HG03469 (cell line): ENCODE measurements at regions not wholly inside any gene's neighbourhood (a gene's known extent, or its start where the extent isn't known, plus 50 kb on each side); places are given as distances from the start of the nearest gene placed in this dataset.
A peak's percentile ranks its signal among the peaks of the same experiment; 100 is the strongest.
"Not testable (repeated sequence)": the region's sequence is repeated elsewhere in the genome, so short reads cannot be mapped to it uniquely, and the experiment has no call there.

Experiments
- ATAC-seq: cut with Tn5 transposase; IDR thresholded peaks from one replicate; pipeline ENCODE4 v1.9.1; 2021; ENCODE audit warnings: mild to moderate bottlenecking, moderate library complexity, moderate number of reproducible peaks; ENCODE audit not compliant: unreplicated experiment

DNA sequence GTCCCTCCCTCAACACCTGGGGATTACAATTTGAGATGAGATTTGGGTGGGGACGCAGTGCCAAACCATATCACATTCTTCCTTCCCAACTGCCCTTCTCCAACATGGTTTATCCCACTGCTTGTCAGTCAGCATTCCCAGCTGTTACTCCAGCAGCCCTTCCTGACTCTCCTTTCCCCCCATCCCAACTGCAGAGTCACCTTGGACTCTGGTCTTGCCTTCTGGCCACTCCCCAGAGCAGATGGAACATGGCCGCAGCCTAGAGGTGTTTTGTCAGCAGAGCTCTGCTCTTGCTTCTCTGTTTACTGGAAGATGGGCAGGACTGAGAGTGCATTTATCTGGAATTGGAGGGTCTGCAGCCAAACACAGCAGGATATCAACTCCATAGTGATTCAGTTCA lies 51.2 kb upstream of the MEX3C start:
- ATAC-seq: no peak

- no peak for ATAC-seq
Observed at GRCh38 chr18:51250006-51250405, 52.5 kb upstream of the MEX3C start.

DNA sequence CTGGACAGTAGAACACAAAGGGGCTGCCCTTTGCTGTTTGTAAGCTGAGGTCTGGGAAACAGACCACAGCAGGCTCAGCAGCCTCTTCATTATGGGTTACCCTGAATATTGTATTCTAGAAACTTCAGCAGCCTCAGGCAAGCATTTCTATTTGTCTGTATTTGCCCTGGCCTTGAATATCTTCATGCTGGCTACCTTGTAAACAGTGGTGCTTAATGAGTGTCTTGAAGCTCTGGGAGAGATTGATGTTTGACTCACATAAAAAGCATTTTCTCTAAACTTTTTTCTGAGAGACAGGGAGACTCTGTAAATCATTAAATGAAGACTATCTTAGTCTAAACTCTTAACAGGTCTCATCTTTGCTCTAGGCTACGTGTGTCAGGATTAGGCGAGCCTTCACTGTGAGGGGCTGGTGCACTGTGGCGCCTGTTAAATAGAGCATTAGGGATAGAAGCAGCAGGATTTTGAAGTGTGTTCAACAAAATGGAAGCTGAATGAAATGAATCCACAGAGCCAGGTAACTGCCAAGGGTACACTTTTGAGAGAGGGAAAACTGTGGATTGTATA lies 53.1 kb upstream of the MEX3C start:
- no peak for ATAC-seq

DNA sequence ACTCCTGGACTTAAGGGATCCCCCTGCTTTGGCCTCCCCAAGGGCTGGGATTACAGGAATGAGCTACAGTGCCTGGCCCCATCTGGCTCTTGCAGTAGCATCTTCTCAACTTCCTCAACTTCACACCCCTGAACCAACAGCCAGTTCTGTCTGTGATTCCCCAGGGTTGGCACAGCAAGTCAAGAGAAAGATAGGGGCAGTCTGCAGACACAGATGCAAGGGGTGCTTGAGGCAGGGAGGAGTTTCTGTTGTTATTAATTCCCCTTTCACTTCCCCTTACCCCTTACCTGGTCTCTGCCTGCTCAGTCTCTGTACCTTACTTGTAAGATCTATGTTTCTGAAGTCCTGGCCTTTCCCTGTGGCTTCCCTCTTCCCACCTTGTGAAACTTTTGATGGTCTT lies 54.1 kb upstream of the MEX3C start:
- peak; percentile 99 for ATAC-seq

DNA sequence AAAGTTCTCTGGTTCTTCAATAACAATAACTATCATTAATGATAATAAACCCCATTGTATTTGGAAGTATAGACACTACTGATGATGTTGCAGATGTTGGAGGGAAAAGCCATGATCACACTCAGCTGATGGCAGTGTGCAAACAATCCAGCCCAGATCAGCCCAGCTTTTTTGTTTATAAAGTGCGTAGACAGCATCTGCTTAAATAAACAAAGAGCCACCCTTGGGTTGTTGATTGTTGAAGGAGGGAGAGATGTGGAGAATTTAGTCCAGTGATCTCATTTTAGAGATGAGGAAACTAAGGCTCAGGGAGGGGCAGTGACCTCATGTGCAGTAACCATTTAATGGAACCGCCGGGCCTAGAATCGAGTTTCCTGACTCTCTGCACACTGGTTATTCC lies 56.0 kb upstream of the MEX3C start:
- ATAC-seq: no peak

DNA sequence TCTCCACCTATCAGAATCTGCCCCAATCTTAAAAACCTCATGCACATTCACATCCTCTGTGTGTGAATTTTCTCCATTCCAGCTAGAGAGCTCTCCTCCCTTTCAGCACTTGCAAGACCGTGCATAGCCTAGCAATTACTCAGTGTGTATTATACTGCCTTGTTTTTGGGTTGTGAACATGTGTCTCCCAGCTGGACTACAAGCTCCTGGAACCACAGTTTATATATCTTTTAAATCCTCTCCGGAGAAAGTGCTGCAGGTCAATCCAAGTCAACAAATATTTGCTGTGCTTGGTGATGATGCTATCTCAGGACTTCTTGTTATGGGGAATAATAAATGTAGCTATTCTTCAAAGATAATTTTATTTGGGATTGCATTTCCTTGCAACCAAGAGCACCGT lies 58.2 kb upstream of the MEX3C start:
- no peak for ATAC-seq

DNA sequence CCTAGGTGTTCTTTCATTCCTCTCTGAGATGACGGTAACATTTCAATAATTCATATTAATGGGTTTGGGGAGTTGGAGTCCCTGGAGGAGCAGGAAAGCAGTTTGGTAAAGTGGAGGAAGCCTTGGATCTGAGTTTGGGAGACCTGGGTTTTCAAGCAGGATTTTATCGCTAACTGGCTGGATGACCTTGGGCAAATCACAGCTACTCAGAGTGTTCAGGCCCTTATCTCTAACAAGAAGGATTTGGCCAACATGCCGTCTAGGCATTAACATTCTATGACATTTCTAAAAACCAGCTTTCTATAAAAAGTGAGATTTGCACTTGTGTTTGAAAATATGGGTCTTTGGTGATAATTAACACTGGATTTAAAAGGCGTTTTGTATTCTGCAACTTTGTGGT lies 59.7 kb upstream of the MEX3C start:
- ATAC-seq: no peak

DNA sequence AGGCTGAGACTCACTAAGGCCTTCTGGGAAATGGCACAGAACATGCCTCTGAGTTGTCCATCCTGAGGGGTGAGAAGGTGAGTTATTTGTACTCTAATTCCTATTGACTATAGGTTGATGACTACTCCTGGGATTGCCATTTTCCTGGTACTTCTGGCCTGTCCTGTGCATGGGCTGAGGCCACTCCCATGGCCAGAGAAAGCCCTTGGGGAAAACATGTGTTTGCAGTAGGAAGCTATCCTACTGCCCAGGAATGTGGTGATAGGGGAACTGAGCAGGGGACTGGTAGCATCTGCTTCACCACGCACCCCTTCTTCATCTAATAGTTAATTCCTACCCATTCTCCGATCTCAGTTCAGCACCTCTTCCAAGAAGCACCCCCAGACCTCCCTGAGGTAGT lies 62.6 kb upstream of the MEX3C start:
- ATAC-seq: no peak

DNA sequence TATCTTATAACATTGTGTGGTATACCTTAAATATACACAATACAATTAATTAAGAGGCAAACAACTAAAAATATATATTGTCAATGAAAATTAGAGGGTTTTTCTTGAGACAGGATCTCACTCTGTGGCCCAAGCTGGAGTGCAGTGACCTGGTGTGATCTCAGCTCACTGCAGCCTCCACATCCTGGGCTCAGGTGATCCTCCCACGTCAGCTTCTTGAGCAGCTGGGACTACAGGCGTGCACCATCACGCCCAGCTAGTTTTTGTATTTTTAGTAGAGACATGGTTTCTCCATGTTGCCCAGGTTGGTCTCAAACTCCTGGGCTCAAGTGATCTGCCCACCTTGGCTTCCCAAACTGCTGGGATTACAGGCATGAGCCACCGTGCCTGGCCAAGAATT lies 68.6 kb upstream of the MEX3C start:
- ATAC-seq: not testable (repeated sequence)

- no peak for ATAC-seq
Observed at GRCh38 chr18:51266773-51267172, 69.3 kb upstream of the MEX3C start.

- no peak for ATAC-seq
Observed at GRCh38 chr18:51273437-51273836, 76.0 kb upstream of the MEX3C start.

DNA sequence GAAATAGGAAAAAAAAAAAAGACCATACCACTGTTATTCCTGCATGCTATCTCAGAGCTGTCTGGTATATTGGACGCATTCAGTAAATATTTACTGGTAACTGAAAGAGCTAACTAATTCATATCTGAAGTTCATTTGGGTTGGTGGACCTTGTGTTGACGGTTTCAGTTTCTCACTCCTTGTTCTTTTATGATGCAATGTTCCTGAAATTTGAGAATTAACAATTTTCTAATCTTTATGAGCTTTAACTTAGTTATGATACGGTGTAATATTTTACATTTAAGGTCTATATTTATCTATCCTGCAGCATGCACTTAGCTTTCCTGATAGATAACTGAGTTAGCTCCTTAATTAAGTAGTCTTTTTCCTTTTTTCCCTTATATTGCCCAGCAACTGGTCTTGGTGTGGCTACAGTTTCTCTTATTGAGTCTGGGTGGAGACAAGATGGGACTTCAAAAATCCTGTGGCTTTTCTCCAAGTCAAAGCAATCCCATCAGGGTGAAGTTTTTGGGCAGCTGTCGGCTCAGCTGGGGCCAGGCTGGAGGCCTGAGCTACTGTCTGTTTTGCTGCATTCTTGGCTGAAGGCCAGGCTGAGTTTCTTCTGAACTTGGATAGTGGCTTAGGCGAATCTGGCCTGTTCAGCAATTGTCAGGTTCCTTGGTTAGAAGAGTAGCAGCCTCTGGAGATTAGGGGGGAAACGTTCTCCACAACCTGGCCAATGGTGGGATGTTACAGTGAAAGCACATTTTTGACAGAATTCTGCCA lies 78.4 kb upstream of the MEX3C start:
- ATAC-seq: no peak

DNA sequence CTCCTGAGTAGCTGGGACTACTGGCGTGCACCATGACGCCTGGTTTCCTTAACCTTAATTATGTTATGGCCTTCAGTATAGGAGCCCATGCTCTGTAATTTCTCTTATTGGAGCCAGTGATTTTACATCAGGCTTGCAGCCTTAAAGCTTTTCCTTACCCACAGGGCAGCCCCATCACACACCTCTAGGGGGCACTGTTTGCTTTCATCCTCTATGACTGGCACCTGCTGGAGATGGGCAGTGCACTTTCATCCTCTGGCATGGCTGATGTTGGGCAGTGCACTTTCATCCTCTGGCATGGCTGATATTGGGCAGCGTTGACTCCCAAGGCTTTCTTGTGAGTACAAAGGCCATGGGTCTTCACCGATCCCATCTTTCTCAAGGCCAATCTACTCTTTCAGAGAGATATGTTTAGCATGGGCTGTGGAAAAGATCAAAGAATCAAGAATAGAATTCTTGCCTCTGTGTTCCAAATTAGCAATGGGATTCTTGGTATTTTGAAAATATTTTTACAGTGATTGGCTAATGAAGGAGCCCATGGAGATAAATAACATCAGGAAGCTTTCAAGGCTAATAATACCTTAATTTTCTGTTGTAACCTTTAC lies 80.7 kb upstream of the MEX3C start:
- ATAC-seq: no peak

DNA sequence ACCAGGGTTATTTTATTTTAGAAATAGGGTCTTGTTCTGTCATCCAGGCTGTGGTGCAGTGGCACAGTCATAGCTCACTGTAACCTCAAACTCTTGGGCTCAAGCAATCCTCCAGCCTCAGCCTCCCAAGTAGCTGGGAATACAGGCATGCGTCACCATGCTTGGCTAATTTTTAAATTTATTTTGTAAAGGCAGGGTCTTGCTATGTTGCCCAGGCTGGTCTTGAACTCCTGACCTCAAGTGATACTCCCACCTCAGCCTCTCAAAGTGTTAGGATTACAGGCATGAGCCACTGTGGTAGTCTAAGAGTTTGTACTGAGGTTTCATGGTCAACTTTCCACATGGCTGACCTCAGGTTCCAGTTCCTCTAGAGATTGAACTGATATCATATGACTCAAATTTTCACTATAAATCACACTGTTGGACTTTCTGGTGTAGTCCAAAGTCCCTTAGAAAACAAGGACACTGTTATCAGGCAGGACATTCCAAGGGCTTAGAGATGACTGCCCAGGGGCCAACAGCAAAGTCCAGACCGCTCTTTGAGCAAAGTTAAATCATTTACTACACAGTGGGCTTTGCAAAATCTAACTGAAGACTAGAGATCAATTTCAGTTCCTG lies 82.0 kb upstream of the MEX3C start:
- peak; percentile 74 for ATAC-seq

GRCh38 chr18:51287818-51288508 lies 90.5 kb upstream of the MEX3C start:
- no peak for ATAC-seq

DNA sequence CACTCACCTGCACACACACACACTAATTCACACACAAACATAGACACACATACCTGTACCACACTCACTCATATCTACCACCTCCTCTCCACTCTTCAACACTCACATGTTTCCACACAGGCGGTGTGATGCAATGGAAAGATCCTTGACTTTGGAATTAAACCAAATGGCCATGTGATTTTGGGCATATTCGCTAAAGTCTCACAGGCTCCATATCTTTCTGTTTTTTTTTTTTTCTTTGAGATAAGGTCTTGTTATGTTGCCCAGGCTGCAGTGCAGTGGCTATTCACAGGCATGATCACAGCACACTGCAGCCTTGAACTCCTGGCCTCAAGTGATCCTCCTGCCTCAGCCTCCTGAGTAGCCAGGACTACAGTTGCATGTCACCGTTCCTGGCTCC lies 91.1 kb upstream of the MEX3C start:
- no peak for ATAC-seq

DNA sequence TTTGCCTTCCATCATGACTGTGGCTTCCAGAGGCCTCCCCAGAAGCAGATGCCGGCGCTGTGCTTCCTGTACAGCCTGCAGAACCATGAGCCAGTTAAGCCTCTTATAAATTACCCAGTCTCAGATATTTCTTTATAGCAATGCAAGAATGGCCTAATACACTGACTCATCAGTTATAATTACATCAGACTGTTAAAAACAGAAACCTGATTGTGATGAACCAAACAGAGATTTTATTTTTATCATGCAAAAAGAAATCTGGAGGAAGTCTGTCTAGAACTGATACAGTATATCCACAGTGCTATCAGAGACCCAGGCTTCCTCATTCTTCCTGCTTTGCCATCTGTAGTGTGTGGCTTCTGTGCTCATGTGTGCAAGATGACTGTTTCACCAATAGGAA lies 93.4 kb upstream of the MEX3C start:
- ATAC-seq: no peak

- ATAC-seq: no peak
Observed at GRCh38 chr18:51300912-51301311, 103.4 kb upstream of the MEX3C start.

GRCh38 chr18:51301376-51301775 lies 103.9 kb upstream of the MEX3C start:
- ATAC-seq: no peak

GRCh38 chr18:51316677-51317076 lies 119.2 kb upstream of the MEX3C start:
- no peak for ATAC-seq

- no peak for ATAC-seq
Observed at GRCh38 chr18:51321696-51322095, 124.2 kb upstream of the MEX3C start.
